ENCODE measurements at regions not wholly inside any gene's neighbourhood (a gene's known extent, or its start where the extent isn't known, plus 50 kb on each side); places are given as distances from the start of the nearest gene placed in this dataset.

- no peak for DNase-seq (ENCODE audit: low read depth)
- no peak for TF ChIP-seq CTCF (IDR thresholded peaks at IDR 0.05; ENCODE audit: insufficient read depth, low read depth, low read length)
- H3K4me3 ChIP-seq (ENCODE audit: low read depth, low read length): no peak overlapping the region
Observed at GRCh38 chr5:24364711-24365110, 280.1 kb downstream of the CDH10 start.

- H3K4me3 ChIP-seq (ENCODE audit: low read depth, low read length): no peak overlapping the region
- TF ChIP-seq CTCF (IDR thresholded peaks at IDR 0.05; ENCODE audit: insufficient read depth, low read depth, low read length): no peak
- DNase-seq (ENCODE audit: low read depth): no peak
Observed at GRCh38 chr5:24365406-24365805, 279.4 kb downstream of the CDH10 start.

GRCh38 chr5:24367216-24367615, 277.6 kb downstream of the CDH10 start:
- no peak for DNase-seq (ENCODE audit: low read depth)
- no peak overlapping the region for H3K4me3 ChIP-seq (ENCODE audit: low read depth, low read length)
- no peak for TF ChIP-seq CTCF (IDR thresholded peaks at IDR 0.05; ENCODE audit: insufficient read depth, low read depth, low read length)

GRCh38 chr5:24368115-24368514, 276.7 kb downstream of the CDH10 start:
- no peak overlapping the region for H3K4me3 ChIP-seq (ENCODE audit: low read depth, low read length)
- no peak for TF ChIP-seq CTCF (IDR thresholded peaks at IDR 0.05; ENCODE audit: insufficient read depth, low read depth, low read length)
- DNase-seq (ENCODE audit: low read depth): no peak

GRCh38 chr5:24376210-24376609, 268.6 kb downstream of the CDH10 start:
- no peak for DNase-seq (ENCODE audit: low read depth)
- H3K4me3 ChIP-seq (ENCODE audit: low read depth, low read length): no peak overlapping the region
- no peak for TF ChIP-seq CTCF (IDR thresholded peaks at IDR 0.05; ENCODE audit: insufficient read depth, low read depth, low read length)

- H3K4me3 ChIP-seq (ENCODE audit: low read depth, low read length): no peak overlapping the region
- no peak for TF ChIP-seq CTCF (IDR thresholded peaks at IDR 0.05; ENCODE audit: insufficient read depth, low read depth, low read length)
- no peak for DNase-seq (ENCODE audit: low read depth)
Observed at GRCh38 chr5:24376616-24377015, 268.2 kb downstream of the CDH10 start.

- no peak for DNase-seq (ENCODE audit: low read depth)
- no peak for TF ChIP-seq CTCF (IDR thresholded peaks at IDR 0.05; ENCODE audit: insufficient read depth, low read depth, low read length)
- H3K4me3 ChIP-seq (ENCODE audit: low read depth, low read length): no peak overlapping the region
Observed at GRCh38 chr5:24381861-24382489, 262.8 kb downstream of the CDH10 start.

All from fibroblast of villous mesenchyme (primary cell).